ENCODE measurements at regions not wholly inside any gene's neighbourhood (a gene's known extent, or its start where the extent isn't known, plus 50 kb on each side); places are given as distances from the start of the nearest gene placed in this dataset.

DNA sequence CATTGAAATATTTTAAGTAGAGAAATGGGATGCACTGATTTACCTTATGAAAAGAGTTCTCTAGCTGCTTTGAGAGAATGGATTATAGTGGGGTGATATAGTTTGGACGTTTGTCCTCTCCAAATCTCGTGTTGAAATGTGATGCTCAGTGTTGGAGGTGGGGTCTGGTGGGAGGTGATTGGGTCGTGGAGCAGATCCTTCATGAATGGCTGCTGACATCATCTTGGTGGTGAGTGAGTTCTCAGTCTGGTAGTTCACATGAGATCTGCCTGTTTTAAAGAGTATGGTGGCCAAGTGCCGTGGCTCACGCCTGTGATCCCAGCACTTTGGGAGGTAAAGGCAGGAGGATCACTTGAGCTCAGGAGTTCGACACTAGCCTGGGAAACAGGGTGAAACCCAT, 58.7 kb upstream of the SH3RF3 start:
- TF ChIP-seq EZH2 (optimal IDR thresholded peaks at IDR 0.05; ENCODE audit: low read depth, low read length) (no peak), EZH2phosphoT487 (IDR thresholded peaks at IDR 0.05; ENCODE audit: low read length) (no peak)
- TF ChIP-seq, protein P1, sequence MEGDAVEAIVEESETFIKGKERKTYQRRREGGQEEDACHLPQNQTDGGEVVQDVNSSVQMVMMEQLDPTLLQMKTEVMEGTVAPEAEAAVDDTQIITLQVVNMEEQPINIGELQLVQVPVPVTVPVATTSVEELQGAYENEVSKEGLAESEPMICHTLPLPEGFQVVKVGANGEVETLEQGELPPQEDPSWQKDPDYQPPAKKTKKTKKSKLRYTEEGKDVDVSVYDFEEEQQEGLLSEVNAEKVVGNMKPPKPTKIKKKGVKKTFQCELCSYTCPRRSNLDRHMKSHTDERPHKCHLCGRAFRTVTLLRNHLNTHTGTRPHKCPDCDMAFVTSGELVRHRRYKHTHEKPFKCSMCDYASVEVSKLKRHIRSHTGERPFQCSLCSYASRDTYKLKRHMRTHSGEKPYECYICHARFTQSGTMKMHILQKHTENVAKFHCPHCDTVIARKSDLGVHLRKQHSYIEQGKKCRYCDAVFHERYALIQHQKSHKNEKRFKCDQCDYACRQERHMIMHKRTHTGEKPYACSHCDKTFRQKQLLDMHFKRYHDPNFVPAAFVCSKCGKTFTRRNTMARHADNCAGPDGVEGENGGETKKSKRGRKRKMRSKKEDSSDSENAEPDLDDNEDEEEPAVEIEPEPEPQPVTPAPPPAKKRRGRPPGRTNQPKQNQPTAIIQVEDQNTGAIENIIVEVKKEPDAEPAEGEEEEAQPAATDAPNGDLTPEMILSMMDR (IDR thresholded peaks at IDR 0.05; ENCODE audit: low read length) = no peak
- no peaks in the 10 kb centered on the region for H3K79me2 ChIP-seq (ENCODE audit: low read length)
- H3K4me3 ChIP-seq (ENCODE audit: low read length) = no peak overlapping the region
- no peak for DNase-seq
- H2AFZ ChIP-seq (ENCODE audit: low read length) = no peak overlapping the region
- H3K27ac ChIP-seq (ENCODE audit: low read length) = no peak overlapping the region
- no peaks in the 10 kb centered on the region for H3K27me3 ChIP-seq (replicated peaks; ENCODE audit: insufficient read depth, low read length)
- no peaks in the 10 kb centered on the region for H4K20me1 ChIP-seq (ENCODE audit: insufficient read depth, low read length)
- no peak overlapping the region for H3K4me2 ChIP-seq (ENCODE audit: low read depth, low read length)
- H3K9me2 ChIP-seq (replicated peaks; ENCODE audit: insufficient read depth, low read length) = no peaks in the 10 kb centered on the region
- no peaks in the 10 kb centered on the region for H3K9me3 ChIP-seq (replicated peaks; ENCODE audit: insufficient read depth, low read length)
- H3K9ac ChIP-seq (ENCODE audit: low read length) = no peak overlapping the region
- no peaks in the 10 kb centered on the region for H3F3A ChIP-seq (ENCODE audit: insufficient read depth, low read length)
- no peaks in the 10 kb centered on the region for H3K4me1 ChIP-seq (ENCODE audit: low read length)
- H3K36me3 ChIP-seq (replicated peaks; ENCODE audit: insufficient read depth, low read length) = no peaks in the 10 kb centered on the region

DNA sequence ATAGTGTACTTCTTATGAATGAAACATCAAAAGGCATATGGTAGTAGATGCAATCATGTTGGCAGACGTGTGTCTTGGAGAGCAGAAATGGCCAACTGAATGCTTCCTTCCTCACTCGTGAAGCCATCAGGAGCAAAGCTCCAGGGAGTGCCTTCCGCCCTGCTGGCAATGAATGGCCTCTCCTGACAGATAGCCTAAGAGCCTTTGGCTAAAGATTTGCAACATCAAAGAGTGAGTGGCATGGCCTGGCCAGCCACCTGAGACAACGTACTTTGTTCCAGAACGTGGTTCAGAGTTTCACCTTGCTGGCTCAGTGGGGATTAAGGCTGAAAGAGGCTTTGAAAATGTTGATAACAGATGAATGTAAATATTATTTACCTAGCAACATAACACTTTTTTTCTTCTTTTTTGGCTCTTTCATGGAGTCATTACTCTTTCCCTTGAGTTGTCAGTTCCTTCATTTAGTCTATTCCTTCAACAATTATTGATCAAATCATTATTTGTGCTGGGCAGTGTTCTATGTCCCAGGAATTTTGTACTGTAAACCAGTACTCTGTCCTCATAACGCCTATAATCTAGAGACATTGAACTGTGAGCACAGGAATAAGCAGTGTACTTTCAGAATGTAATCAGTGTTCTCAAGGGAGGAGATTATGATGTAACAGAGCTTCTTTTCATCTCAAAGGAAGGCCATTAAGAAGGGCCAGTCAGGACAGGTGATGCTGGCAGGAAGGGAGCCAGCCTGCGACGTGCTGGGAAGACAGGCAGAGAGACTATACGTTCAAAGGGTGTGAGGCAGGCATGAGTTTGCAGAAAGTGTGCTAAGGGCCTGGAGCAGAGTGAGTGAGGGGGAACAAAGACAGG, 59.4 kb upstream of the SH3RF3 start:
- Histone ChIP-seq H3K27me3 (replicated peaks; ENCODE audit: insufficient read depth, low read length) (no peaks in the 10 kb centered on the region), H3K4me3 (ENCODE audit: low read length) (no peak overlapping the region), H3F3A (ENCODE audit: insufficient read depth, low read length) (no peaks in the 10 kb centered on the region), H3K9ac (ENCODE audit: low read length) (no peak overlapping the region), H2AFZ (ENCODE audit: low read length) (no peak overlapping the region), H3K36me3 (replicated peaks; ENCODE audit: insufficient read depth, low read length) (no peaks in the 10 kb centered on the region), H3K4me1 (ENCODE audit: low read length) (no peaks in the 10 kb centered on the region), H3K79me2 (ENCODE audit: low read length) (no peaks in the 10 kb centered on the region), H4K20me1 (ENCODE audit: insufficient read depth, low read length) (no peaks in the 10 kb centered on the region), H3K27ac (ENCODE audit: low read length) (no peak overlapping the region), H3K4me2 (ENCODE audit: low read depth, low read length) (no peak overlapping the region), H3K9me3 (replicated peaks; ENCODE audit: insufficient read depth, low read length) (no peaks in the 10 kb centered on the region), H3K9me2 (replicated peaks; ENCODE audit: insufficient read depth, low read length) (no peaks in the 10 kb centered on the region)
- no peak for TF ChIP-seq EZH2 (optimal IDR thresholded peaks at IDR 0.05; ENCODE audit: low read depth, low read length)
- TF ChIP-seq EZH2phosphoT487 (IDR thresholded peaks at IDR 0.05; ENCODE audit: low read length) = no peak
- TF ChIP-seq, protein P1 (IDR thresholded peaks at IDR 0.05; ENCODE audit: low read length) = no peak
- DNase-seq = no peak

DNA sequence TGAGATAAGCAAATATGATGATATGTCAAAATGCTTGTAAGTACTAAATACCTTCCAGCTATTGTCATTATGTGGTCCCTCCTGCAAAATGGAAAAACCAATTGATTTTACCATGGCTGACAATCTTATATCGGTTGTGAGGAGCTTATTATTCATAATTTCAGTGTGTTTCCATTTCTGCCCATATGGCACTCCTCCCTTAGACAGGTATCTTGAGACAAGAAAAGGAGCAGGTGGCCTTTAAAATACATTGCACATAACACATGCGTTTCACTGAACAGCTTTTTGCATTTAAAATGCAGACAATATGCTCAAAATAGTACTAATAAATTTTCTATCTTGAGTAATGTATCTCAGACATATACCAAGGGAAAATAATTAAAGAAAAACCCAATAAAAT, 60.2 kb upstream of the SH3RF3 start:
- H3K4me1 ChIP-seq (ENCODE audit: low read length) = no peaks in the 10 kb centered on the region
- no peaks in the 10 kb centered on the region for H3K79me2 ChIP-seq (ENCODE audit: low read length)
- no peak overlapping the region for H2AFZ ChIP-seq (ENCODE audit: low read length)
- H3F3A ChIP-seq (ENCODE audit: insufficient read depth, low read length) = no peaks in the 10 kb centered on the region
- no peaks in the 10 kb centered on the region for H3K36me3 ChIP-seq (replicated peaks; ENCODE audit: insufficient read depth, low read length)
- H3K9me3 ChIP-seq (replicated peaks; ENCODE audit: insufficient read depth, low read length) = no peaks in the 10 kb centered on the region
- H4K20me1 ChIP-seq (ENCODE audit: insufficient read depth, low read length) = no peaks in the 10 kb centered on the region
- H3K27ac ChIP-seq (ENCODE audit: low read length) = no peak overlapping the region
- no peak for DNase-seq
- no peaks in the 10 kb centered on the region for H3K27me3 ChIP-seq (replicated peaks; ENCODE audit: insufficient read depth, low read length)
- H3K9me2 ChIP-seq (replicated peaks; ENCODE audit: insufficient read depth, low read length) = no peaks in the 10 kb centered on the region
- no peak overlapping the region for H3K9ac ChIP-seq (ENCODE audit: low read length)
- TF ChIP-seq, protein P1 (IDR thresholded peaks at IDR 0.05; ENCODE audit: low read length) = no peak
- TF ChIP-seq EZH2 (optimal IDR thresholded peaks at IDR 0.05; ENCODE audit: low read depth, low read length) = no peak
- H3K4me3 ChIP-seq (ENCODE audit: low read length) = no peak overlapping the region
- H3K4me2 ChIP-seq (ENCODE audit: low read depth, low read length) = no peak overlapping the region

Measured in MM.1S (cell line).